Colonic mucosa (tissue), 4 donors: ENCODE measurements at regions not wholly inside any gene's neighbourhood (a gene's known extent, or its start where the extent isn't known, plus 50 kb on each side); places are given as distances from the start of the nearest gene placed in this dataset.

Source experiments
- DNase-seq: peaks from one replicate; pipeline ENCODE4 v3.0.0-alpha.2; 2020
- H3K27ac ChIP-seq: fragments of 200-600 bp; one replicate; pipeline ENCODE4 v1.8.0; 2021
- H3K27me3 ChIP-seq: fragments of 200-600 bp; one replicate; pipeline ENCODE4 v1.8.0; 2021
- H3K36me3 ChIP-seq: fragments of 200-600 bp; one replicate; pipeline ENCODE4 v1.8.0; 2021
- H3K4me1 ChIP-seq: fragments of 200-600 bp; one replicate; pipeline ENCODE4 v1.8.0; 2021; ENCODE audit warnings: mild to moderate bottlenecking
- H3K4me3 ChIP-seq: fragments of 200-600 bp; one replicate; pipeline ENCODE4 v1.8.0; 2021
- H3K9ac ChIP-seq, 2 donors: one replicate each; pipeline ENCODE4 v1.7.0; 2013; ENCODE audit warnings: control low read depth in 2 of 2, low read depth in 2 of 2, low read length in 2 of 2
- H3K9me3 ChIP-seq: fragments of 200-600 bp; one replicate; pipeline ENCODE4 v1.8.0; 2021
- intact Hi-C: fragments of 100-400 bp; cut with DNase I; formaldehyde crosslinking; loops from one replicate; pipeline ENCODE4 v1.14.1; 2022
- TF ChIP-seq, protein P1 (sequence below): fragments of 200-600 bp; IDR thresholded peaks from one replicate; pipeline ENCODE4 v1.8.0; 2022; ENCODE audit warnings: antibody characterized with exemption, mild to moderate bottlenecking
- donor health status: healthy.
- donor health status: DM: no; HTN: no; CAD: no.
- donor health status: DM: no; HTN: no; CAD: no.

GRCh38 chr2:120563616-120564015, 172.1 kb upstream of the GLI2 start:
- TF ChIP-seq, protein P1, sequence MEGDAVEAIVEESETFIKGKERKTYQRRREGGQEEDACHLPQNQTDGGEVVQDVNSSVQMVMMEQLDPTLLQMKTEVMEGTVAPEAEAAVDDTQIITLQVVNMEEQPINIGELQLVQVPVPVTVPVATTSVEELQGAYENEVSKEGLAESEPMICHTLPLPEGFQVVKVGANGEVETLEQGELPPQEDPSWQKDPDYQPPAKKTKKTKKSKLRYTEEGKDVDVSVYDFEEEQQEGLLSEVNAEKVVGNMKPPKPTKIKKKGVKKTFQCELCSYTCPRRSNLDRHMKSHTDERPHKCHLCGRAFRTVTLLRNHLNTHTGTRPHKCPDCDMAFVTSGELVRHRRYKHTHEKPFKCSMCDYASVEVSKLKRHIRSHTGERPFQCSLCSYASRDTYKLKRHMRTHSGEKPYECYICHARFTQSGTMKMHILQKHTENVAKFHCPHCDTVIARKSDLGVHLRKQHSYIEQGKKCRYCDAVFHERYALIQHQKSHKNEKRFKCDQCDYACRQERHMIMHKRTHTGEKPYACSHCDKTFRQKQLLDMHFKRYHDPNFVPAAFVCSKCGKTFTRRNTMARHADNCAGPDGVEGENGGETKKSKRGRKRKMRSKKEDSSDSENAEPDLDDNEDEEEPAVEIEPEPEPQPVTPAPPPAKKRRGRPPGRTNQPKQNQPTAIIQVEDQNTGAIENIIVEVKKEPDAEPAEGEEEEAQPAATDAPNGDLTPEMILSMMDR: no peak
- intact Hi-C loops: no loop called here
- no peaks in the 10 kb centered on the region for H3K36me3 ChIP-seq
- no peaks in the 10 kb centered on the region for H3K4me1 ChIP-seq
- no peak overlapping the region for H3K9ac ChIP-seq
- H3K4me3 ChIP-seq: no peak overlapping the region
- no peak overlapping the region for H3K27ac ChIP-seq
- no peak for DNase-seq
- no peaks in the 10 kb centered on the region for H3K9me3 ChIP-seq
- H3K27me3 ChIP-seq: no peaks in the 10 kb centered on the region

- DNase-seq: no peak
- intact Hi-C loops: no loop called here
- H3K27ac ChIP-seq: no peak overlapping the region
- H3K4me1 ChIP-seq: no peaks in the 10 kb centered on the region
- no peak overlapping the region for H3K9ac ChIP-seq
- H3K27me3 ChIP-seq: no peaks in the 10 kb centered on the region
- no peaks in the 10 kb centered on the region for H3K9me3 ChIP-seq
- H3K36me3 ChIP-seq: no peaks in the 10 kb centered on the region
- TF ChIP-seq, protein P1: no peak
- no peak overlapping the region for H3K4me3 ChIP-seq
Observed at GRCh38 chr2:120564213-120565094, 171.2 kb upstream of the GLI2 start.

DNA sequence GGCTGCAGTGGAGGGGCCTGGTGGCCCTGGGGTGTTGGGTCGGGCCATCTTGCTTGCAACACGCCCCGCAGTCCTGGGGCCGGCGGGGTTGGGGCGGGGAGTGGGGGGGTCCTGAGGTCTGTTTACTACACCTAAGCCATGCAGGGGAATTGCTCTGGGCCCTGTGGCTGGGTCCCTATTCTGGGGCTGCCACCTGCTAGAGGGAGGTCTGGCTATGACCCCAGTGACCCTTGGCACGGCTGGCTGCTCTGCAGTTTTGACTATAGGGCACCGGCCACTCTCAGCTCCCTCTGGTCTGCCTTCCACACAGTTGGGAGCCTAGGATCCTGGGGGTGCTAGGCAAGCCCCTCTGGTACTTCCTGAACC, 170.6 kb upstream of the GLI2 start:
- H3K4me3 ChIP-seq: no peak overlapping the region
- TF ChIP-seq, protein P1: no peak

DNA sequence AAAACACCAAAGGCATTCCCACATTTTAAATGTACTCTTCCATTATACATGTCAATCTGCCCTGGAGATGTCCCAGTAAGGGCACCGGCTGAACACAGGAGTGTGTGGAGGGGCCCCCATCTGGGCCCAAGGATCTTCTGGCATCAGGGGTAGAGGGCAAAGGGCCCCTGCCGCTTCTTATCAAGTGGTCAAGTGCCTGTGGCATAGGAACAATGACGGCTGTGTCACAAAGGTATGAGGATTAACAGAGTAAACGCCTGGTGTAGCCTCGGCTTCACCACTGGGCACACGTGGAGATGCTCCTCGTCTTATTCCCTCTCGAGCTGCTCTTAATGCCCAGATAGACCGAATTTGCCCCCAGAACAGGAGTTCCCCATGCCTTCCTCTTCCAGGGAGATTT, 169.7 kb upstream of the GLI2 start:
- Histone ChIP-seq H3K4me3 (no peak overlapping the region), H3K4me1 (no peaks in the 10 kb centered on the region), H3K9ac (no peak overlapping the region), H3K27ac (no peak overlapping the region), H3K27me3 (no peaks in the 10 kb centered on the region), H3K9me3 (no peaks in the 10 kb centered on the region), H3K36me3 (no peaks in the 10 kb centered on the region)
- no peak for DNase-seq
- intact Hi-C loops: no loop called here
- TF ChIP-seq, protein P1: no peak

More for the DNA sequence above, 170.6 kb upstream of the GLI2 start:
- H3K9me3 ChIP-seq: no peaks in the 10 kb centered on the region
- DNase-seq: no peak
- H3K9ac ChIP-seq: no peak overlapping the region
- no peaks in the 10 kb centered on the region for H3K4me1 ChIP-seq
- no peaks in the 10 kb centered on the region for H3K36me3 ChIP-seq
- no peak overlapping the region for H3K27ac ChIP-seq
- H3K27me3 ChIP-seq: no peaks in the 10 kb centered on the region
- intact Hi-C loops: no loop called here

DNA sequence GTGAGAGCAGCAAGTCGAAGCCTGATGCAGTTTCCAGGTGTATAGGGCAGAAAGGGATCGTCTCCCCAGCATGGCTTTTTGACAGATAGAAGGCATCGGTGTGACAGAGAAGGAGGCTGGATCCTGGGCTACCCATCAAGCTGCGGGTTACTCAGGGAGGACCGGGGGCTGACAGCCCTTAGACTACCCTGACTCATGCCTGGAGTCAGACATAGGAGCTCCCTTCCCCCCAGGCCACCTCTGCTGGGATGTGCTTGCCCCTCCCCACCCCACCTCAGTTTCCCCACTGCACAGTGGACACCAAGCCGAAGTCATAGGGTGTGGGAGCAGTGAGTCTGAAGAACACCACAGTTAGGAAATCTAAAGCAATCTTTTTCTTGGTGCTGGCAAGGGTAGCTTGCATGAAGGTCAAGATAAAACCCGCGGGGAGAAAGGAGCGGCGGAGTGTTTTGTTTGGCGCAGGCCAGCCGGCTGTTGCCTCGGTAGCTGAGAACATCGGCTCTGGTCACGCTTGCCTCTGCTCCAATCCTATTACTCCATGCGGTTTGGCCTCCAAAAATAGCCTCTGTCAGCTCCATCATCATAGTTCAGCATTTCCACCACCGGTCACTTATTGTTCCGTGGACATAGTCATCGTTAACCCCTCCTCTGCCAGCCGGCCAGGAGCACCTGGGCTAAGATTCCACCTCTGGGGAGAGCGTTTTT, 169.2 kb upstream of the GLI2 start:
- no peak for DNase-seq

More for the DNA sequence above, 169.2 kb upstream of the GLI2 start:
- no peaks in the 10 kb centered on the region for H3K4me1 ChIP-seq
- intact Hi-C loops: no loop called here
- H3K36me3 ChIP-seq: no peaks in the 10 kb centered on the region
- H3K27ac ChIP-seq: no peak overlapping the region
- H3K4me3 ChIP-seq: no peak overlapping the region
- H3K9ac ChIP-seq: no peak overlapping the region
- TF ChIP-seq, protein P1: no peak
- no peaks in the 10 kb centered on the region for H3K9me3 ChIP-seq
- no peaks in the 10 kb centered on the region for H3K27me3 ChIP-seq
